HG03175 (cell line): ENCODE measurements at regions not wholly inside any gene's neighbourhood (a gene's known extent, or its start where the extent isn't known, plus 50 kb on each side); places are given as distances from the start of the nearest gene placed in this dataset.

Experiments used
- ATAC-seq: cut with Tn5 transposase; IDR thresholded peaks from one replicate; pipeline ENCODE4 v1.9.1; 2021; ENCODE audit warnings: mild to moderate bottlenecking, moderate library complexity; ENCODE audit not compliant: unreplicated experiment

- no peak for ATAC-seq
Observed at GRCh38 chr7:24341691-24342413, 57.9 kb downstream of the NPY start.

GRCh38 chr7:24343614-24344013 is 59.6 kb downstream of the NPY start:
- ATAC-seq = no peak

GRCh38 chr7:24346129-24346528 is 62.1 kb downstream of the NPY start:
- ATAC-seq = no peak

DNA sequence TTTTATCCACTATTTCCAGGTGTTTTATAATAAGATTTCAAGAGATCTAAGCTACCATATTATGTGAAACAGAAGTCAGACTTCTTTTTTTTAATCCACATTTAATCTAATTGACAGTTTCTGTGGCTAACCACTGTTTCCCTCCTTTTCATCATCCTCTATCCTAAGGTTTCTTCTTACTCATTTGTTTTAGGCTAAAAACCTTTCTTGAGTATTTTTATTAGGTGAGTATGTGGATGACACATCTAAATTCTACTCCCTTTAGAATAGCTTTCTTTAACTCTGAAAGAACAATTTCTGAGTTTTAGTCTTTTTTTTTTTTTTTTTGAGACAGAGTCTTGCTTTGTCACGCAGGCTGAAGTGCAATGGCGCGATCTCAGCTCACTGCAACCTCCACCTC is 62.7 kb downstream of the NPY start:
- no peak for ATAC-seq

GRCh38 chr7:24349339-24349738 is 65.3 kb downstream of the NPY start:
- ATAC-seq = no peak

- no peak for ATAC-seq
Observed at GRCh38 chr7:24354456-24354855, 70.5 kb downstream of the NPY start.

DNA sequence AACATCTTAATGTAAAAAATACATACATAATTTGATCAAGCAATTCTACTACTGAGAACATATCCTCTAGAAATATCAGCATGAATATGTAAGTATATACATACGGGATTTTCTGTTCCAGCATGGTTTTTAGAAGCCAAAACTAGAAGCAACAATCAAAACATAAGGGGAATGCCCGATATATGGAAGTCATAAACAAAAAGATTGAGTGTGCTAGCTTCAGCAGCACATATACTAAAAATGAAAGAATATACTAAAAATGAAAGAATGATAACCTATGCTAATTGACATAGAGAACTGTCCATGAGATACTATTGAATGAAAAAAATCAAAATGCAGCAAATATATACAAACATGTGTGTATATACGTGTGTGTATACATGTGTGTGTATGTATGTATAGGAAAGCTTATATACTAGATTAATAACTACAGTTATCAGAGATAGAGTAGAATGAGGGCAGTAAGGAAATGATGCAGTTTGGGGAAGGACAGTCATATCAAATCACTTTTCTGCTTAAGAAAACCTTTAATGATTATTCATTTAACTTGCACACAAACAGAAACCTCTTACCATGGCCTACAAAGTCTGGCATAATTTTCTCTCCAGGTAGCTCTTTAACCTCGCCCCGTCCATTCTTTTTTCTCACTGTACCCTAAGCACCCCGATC is 72.9 kb downstream of the NPY start:
- ATAC-seq = no peak

GRCh38 chr7:24361001-24361400 is 77.0 kb downstream of the NPY start:
- no peak for ATAC-seq

DNA sequence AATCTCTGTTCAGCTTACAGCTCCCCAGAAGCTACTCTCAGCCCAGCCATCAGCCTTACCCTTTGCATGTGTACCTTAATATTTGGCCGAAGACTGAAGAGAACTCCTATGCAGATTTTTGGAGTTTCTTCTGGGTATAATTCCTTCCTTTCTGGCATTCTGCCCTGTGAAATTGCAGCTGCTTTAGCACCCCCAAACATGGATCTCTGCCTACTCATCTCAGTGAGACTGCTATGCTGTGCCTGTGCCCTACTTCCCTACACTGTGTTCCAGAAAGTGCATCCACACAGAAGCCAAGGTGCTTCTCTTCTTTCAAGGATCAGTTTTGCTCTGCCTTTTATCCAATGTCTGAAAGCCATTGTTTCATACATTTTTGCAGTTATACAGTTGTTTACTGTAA is 81.6 kb downstream of the NPY start:
- ATAC-seq = no peak

DNA sequence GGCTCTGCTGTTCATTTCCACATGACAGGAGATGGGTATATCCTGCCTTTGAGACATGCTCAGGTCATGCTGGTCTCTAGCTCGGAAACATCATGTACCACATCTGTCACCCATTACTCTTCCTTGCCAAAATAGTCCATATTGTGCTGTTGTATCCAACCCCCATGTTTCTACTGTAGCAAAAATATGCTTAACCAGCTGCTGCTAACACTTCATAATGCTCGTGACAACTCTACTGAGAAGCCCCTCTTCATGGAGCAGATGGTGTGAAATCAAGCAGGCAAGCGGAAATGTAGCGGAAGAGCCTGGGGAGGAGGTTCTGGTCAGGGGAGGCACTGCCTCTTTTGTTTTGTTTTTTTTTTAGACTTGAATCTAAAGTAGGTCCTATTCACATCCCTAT is 82.9 kb downstream of the NPY start:
- no peak for ATAC-seq

GRCh38 chr7:24368161-24368560 is 84.2 kb downstream of the NPY start:
- ATAC-seq = no peak

DNA sequence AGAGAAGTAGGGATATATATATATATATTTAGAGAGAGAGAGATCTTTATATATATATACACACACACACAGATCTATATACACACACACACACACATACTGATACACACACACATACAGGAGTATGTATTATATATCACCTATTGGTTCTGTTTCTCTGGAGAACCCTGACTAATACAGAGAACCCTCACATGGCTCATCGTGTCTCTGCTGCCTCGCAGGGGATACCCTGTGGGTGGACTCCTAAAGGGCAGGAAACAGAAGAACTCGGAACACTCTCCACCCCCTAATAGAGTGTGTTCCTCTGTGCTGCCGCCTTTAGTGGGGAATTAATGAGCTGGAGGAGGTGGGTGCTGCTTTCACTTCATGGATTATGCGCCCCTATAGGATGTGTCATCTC is 86.6 kb downstream of the NPY start:
- no peak for ATAC-seq

DNA sequence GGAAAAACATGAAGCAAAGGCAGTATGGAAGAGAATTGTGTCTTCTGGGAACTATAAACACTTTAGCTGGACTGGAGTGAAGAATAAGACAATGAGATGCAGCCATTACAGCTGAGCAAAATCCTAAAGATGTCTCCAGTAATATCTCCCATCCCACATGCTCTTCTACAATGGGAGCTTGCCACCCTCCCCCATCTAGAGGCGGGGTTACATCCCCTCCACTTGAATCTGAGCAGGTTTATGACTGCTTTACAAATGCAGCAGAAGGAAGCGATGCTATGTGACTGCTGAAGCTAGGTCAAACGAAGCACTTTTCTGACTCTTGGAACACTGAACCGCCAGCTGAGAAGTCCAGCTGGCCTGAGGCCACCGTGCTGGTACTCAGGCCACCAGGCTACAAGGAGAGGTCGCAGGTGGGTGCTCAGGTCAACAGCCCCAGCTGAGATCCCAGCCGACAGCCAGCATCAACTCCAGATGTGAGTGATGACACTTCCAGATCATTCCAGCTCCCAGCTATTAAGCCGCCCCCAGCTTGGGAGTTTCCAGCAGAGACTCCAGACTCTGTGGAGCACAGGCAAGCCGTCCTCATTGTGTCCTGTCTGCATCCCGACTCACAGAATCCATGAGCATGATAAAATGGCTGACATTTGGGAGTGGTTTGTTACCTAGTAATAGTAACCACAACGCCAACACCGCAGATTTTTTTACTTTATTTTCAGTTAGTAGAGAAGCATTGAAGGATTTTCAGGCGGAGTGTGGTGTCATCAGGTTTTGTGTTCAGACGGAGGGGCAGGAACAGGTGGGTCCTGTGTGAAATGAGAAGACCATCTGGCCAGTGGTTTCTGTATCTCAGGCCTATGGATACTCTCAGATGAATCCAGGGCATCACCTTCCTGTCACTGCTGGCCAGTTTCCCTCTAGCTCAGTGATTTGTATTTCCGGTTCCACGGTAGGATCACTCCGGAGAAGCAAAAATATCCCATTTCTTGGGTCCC is 89.3 kb downstream of the NPY start:
- ATAC-seq = no peak

DNA sequence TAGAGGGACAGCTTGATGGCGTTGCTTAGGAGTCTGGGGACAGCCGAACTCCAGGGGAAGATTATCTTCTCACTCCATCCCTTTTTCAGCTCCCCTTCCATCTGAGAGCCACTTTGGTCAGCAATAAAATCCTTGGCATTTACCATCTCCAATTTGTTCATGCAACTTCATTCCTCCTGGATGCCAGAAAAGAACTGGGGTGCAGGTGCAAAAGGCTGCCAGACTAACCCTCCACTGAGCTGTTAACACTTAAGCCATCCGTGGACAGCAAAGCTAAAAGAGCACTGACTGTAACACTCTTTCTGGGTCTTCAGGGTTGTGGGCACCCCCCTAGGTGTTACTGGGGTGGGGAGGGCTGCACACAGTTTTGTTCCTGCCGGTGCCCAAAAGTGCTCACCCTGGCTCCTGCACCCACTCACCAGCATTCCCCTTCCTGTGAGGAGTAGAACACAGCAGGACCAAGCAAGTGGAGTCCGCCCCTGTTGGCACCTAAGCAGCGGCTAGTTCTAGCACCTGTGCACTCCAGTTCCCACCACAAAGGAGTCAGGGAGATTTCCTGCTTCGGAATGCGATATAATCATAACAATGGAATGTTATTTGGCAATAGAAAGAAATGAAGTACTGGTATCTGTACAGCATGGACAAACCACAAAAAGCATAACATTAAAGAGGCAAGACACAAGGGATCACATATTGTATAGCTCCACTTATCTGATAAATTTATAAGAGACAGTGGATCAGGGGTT is 95.1 kb downstream of the NPY start:
- ATAC-seq = no peak

GRCh38 chr7:24381894-24382505 is 98.0 kb downstream of the NPY start:
- ATAC-seq = no peak

GRCh38 chr7:24383055-24383454 is 99.1 kb downstream of the NPY start:
- ATAC-seq = no peak

DNA sequence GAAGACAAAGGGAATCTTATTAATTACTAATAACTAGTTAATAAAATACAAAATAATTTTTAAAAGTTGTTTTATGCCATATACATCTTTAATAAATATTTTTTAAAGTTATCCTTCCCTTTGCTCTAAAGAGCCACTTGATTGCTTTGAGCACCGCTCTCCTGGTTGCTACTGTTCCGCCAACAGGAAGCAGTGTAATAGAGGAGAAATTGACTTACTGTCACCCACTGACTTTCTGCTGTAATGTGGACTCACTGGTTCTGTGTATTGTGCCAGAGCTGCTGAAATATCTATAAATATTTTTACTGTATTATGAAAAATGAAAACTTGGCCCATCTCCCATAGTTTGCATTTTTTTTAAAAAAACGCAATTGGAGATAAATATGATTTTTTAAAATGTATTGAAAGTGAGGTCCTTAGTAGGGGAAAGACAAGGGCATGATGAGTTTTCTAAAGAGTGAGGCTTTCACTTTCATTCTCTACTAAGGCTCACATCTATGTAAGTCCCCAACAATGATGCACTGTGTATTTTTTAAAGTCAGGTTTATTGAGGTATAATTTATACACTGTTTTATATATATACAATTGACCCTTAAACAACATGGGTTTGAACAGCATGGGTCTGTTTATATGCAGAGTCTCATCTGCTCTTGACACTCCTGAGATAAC is 100.5 kb downstream of the NPY start:
- peak; percentile 44 for ATAC-seq

- ATAC-seq = no peak
Observed at GRCh38 chr7:24388212-24388611, 104.2 kb downstream of the NPY start.

- no peak for ATAC-seq
Observed at GRCh38 chr7:24390376-24391157, 106.6 kb downstream of the NPY start.
